HepG2 (cell line): ENCODE measurements at regions not wholly inside any gene's neighbourhood (a gene's known extent, or its start where the extent isn't known, plus 50 kb on each side); places are given as distances from the start of the nearest gene placed in this dataset.

ENCODE experiments used
- ATAC-seq: fragments of 200-7000 bp; cut with Tn5 transposase; 3 replicates; pipeline ENCODE4 v1.9.1; 2020; ENCODE audit warnings: mild to moderate bottlenecking, moderate library complexity
- BruUV-seq: library from RNA; stranded (reverse); fragments of 400-500 nt; replicated peaks from 2 replicates; lab custom pipeline; 2021; lab: Mats Ljungman, UMichigan
- CTCF ChIA-PET: fragments of 300-600 bp; formaldehyde crosslinking; extraction: SDS; loops from one replicate; lab custom pipeline; 2021; ENCODE audit warnings: low total read pairs, inconsistent platforms, low intra/inter-chr PET ratio; lab: Yijun Ruan, JAX
- POLR2A ChIA-PET: fragments of 350-600 bp; sonication (Branson Sonifier 250); formaldehyde crosslinking; loops from one replicate; lab custom pipeline; 2020; ENCODE audit warnings: antibody characterized with exemption, inconsistent platforms; lab: Yijun Ruan, JAX
- DNase-seq: peaks from one replicate; pipeline ENCODE4 v3.0.0-alpha.2; 2015; ENCODE audit warnings: low spot score
- FAIRE-seq: peaks from 3 replicates; lab custom pipeline; 2011; peaks lifted over from hg19 to GRCh38; lab: Jason Lieb, UNC
- H2AFZ ChIP-seq: one replicate; pipeline ENCODE4 v1.6.1; 2011; ENCODE audit warnings: low read length, inconsistent platforms
- H3K27ac ChIP-seq: fragments of 300-600 bp; 3 replicates; pipeline ENCODE4 v1.8.0; 2011; ENCODE audit warnings: mixed run types, mild to moderate bottlenecking, mixed read lengths, low read length, inconsistent platforms; ENCODE audit not compliant: insufficient read depth; ENCODE audit errors: extremely low read length
- H3K27me3 ChIP-seq, 2 experiments: fragments of 200-600 bp in 1 of 2; 2 replicates in 1 of 2; 3 replicates in 1 of 2; pipeline versions ENCODE4 v1.6.0 to v1.8.0; 2011; ENCODE audit warnings: low read length in 2 of 2, mild to moderate bottlenecking in 2 of 2, moderate library complexity in 2 of 2, inconsistent platforms in 1 of 2; ENCODE audit not compliant: insufficient read depth in 2 of 2, control insufficient read depth in 1 of 2
- H3K36me3 ChIP-seq, 2 experiments: fragments of 200-600 bp in 1 of 2; replicated peaks in 1 of 2; 2 replicates in 1 of 2; 3 replicates in 1 of 2; pipeline versions ENCODE4 v1.5.1 to v1.8.0; 2011; ENCODE audit warnings: low read length in 2 of 2, inconsistent platforms in 1 of 2; ENCODE audit not compliant: insufficient read depth in 2 of 2, control insufficient read depth in 1 of 2
- H3K4me1 ChIP-seq: 2 replicates; pipeline ENCODE4 v1.5.1; 2012; ENCODE audit warnings: low read length, inconsistent platforms; ENCODE audit not compliant: insufficient read depth
- H3K4me2 ChIP-seq: 2 replicates; pipeline ENCODE4 v1.6.0; 2011; ENCODE audit warnings: low read depth, low read length, inconsistent platforms
- H3K4me3 ChIP-seq, 3 experiments: fragments of 200-600 bp in 1 of 3; sonication (generic), shearing (Covaris generic) in 1 of 3; replicated peaks in 1 of 3; 2 replicates each; pipeline ENCODE4 v1.5.1; 2011 to 2016; ENCODE audit warnings: low read length in 3 of 3, inconsistent platforms in 2 of 3, low read depth in 2 of 3, mild to moderate bottlenecking in 2 of 3, control low read depth in 1 of 3, mixed read lengths in 1 of 3; ENCODE audit not compliant: insufficient read depth in 1 of 3
- H3K79me2 ChIP-seq: one replicate; pipeline ENCODE4 v1.6.1; 2011; ENCODE audit warnings: low read length, inconsistent platforms; ENCODE audit not compliant: insufficient read depth
- H3K9ac ChIP-seq: 2 replicates; pipeline ENCODE4 v1.6.0; 2011; ENCODE audit warnings: mild to moderate bottlenecking, low read depth, low read length, inconsistent platforms; ENCODE audit not compliant: insufficient read depth
- H3K9me3 ChIP-seq: 2 replicates; pipeline ENCODE4 v1.5.1; 2012; ENCODE audit warnings: mild to moderate bottlenecking, low read length
- H4K20me1 ChIP-seq: 2 replicates; pipeline ENCODE4 v1.6.0; 2011; ENCODE audit warnings: inconsistent platforms, mild to moderate bottlenecking, low read length, moderate library complexity; ENCODE audit not compliant: insufficient read depth
- CHCHD3 ChIP-seq: sonication (generic); formaldehyde crosslinking; IDR thresholded peaks from 2 replicates; pipeline ENCODE4 v1.8.0; 2022; ENCODE audit warnings: mild to moderate bottlenecking, missing genetic modification reagents, moderate library complexity
- ESRRA ChIP-seq: sonication (generic); formaldehyde crosslinking; IDR thresholded peaks from 2 replicates; pipeline ENCODE4 v1.5.1; 2020; ENCODE audit warnings: mild to moderate bottlenecking, low read depth, missing genetic modification reagents
- HOMEZ ChIP-seq: IDR thresholded peaks from 2 replicates; pipeline ENCODE4 v1.6.1; 2016; ENCODE audit warnings: low read depth
- KDM5B ChIP-seq: sonication (generic); formaldehyde crosslinking; IDR thresholded peaks from 2 replicates; pipeline ENCODE4 v1.4.0; 2020; ENCODE audit warnings: missing genetic modification reagents, mild to moderate bottlenecking, borderline replicate concordance
- NAIF1 ChIP-seq: sonication (generic); formaldehyde crosslinking; IDR thresholded peaks from 2 replicates; pipeline ENCODE4 v1.5.0; 2020; ENCODE audit warnings: mild to moderate bottlenecking, missing genetic modification reagents, borderline replicate concordance
- NR2F2 ChIP-seq: IDR thresholded peaks from 2 replicates; pipeline ENCODE4 v1.6.1; 2012; ENCODE audit warnings: low read depth, inconsistent platforms, borderline replicate concordance
- POGZ ChIP-seq: sonication (generic); formaldehyde crosslinking; IDR thresholded peaks from 2 replicates; pipeline ENCODE4 v1.4.0; 2020; ENCODE audit warnings: mild to moderate bottlenecking, missing genetic modification reagents
- SNAPC2 ChIP-seq: sonication (generic); formaldehyde crosslinking; IDR thresholded peaks from 2 replicates; pipeline ENCODE4 v1.8.1; 2022; ENCODE audit warnings: mild to moderate bottlenecking, missing genetic modification reagents
- ZNF205 ChIP-seq: IDR thresholded peaks from 2 replicates; pipeline ENCODE4 v1.6.1; 2018; ENCODE audit warnings: missing biosample characterization, missing genetic modification reagents
- ZNF569 ChIP-seq: sonication (generic); formaldehyde crosslinking; IDR thresholded peaks from 2 replicates; pipeline ENCODE4 v1.5.0; 2020; ENCODE audit warnings: mild to moderate bottlenecking, missing genetic modification reagents, moderate library complexity, borderline replicate concordance
- ZNF724P ChIP-seq: sonication (generic); formaldehyde crosslinking; IDR thresholded peaks from 2 replicates; pipeline ENCODE4 v1.8.0; 2022; ENCODE audit warnings: missing genetic modification reagents, borderline replicate concordance
- ZNF737 ChIP-seq: sonication (generic); formaldehyde crosslinking; IDR thresholded peaks from 2 replicates; pipeline ENCODE4 v1.5.0; 2020; ENCODE audit warnings: missing genetic modification reagents, mild to moderate bottlenecking, borderline replicate concordance
- ZNF816 ChIP-seq: sonication (generic); formaldehyde crosslinking; IDR thresholded peaks from 2 replicates; pipeline ENCODE4 v1.8.0; 2022; ENCODE audit warnings: missing genetic modification reagents, mild to moderate bottlenecking, borderline replicate concordance
- WGBS: methylation state at CpG from one replicate; pipeline ENCODE4 v1.1.6; 2017; ENCODE audit warnings: low lambda C conversion rate; 5-methylcytosine and 5-hydroxymethylcytosine counted together
- in situ Hi-C: cut with HindIII; loops from 2 replicates; pipeline ENCODE4 v1.10.0; 2017; ENCODE audit warnings: low pct_unique_long_range_greater_than_20kb; ENCODE audit not compliant: extremely low pct_ligation_motif_present
- intact Hi-C: fragments of 100-400 bp; cut with micrococcal nuclease; formaldehyde crosslinking; loops from one replicate; pipeline ENCODE4 v1.10.0; 2022; ENCODE audit not compliant: unreplicated experiment

GRCh38 chr1:23636009-23636408 is 55.6 kb upstream of the RPL11 start:
- CTCF ChIA-PET, result interaction anchor here (5.4 kb wide), 1 partner anchor 90 kb away, joined by 137 read pairs; no protein-coding TSS in a partner anchor
- Histone ChIP-seq H3K79me2 (no peaks in the 10 kb centered on the region), H4K20me1 (no peaks in the 10 kb centered on the region), H3K27ac (no peak overlapping the region), H3K27me3 (peaks cover 4 to 24% of the 10 kb centered on the region in 2 experiments; a peak in 4 of 5 replicates), H3K4me2 (no peak overlapping the region), H3K9me3 (no peaks in the 10 kb centered on the region), H3K4me3 (no peak overlapping the region), H2AFZ (no peak overlapping the region), H3K4me1 (peaks cover 27% of the 10 kb centered on the region), H3K36me3 (no peaks in the 10 kb centered on the region), H3K9ac (no peak overlapping the region)
- intact Hi-C loops (loop anchor here (5.0 kb wide), 2 partner anchors 139 to 154 kb away; partner anchors contain the start of gene ASAP3), in situ Hi-C loops (loop anchor here (5.0 kb wide), 1 partner anchor 89 kb away; no protein-coding TSS in a partner anchor)
- FAIRE-seq (no peak), DNase-seq (no peak), ATAC-seq (no peak)
- TF ChIP-seq SNAPC2, result no peak
- no peak for TF ChIP-seq NR2F2
- TF ChIP-seq ZNF724P, result no peak
- no peak for TF ChIP-seq ZNF569
- TF ChIP-seq KDM5B (CRISPR knock-in tag), result no peak
- TF ChIP-seq HOMEZ (CRISPR knock-in tag), result no peak
- no peak for TF ChIP-seq ZNF205 (CRISPR knock-in tag)
- TF ChIP-seq CHCHD3 (CRISPR knock-in tag), result no peak
- TF ChIP-seq ZNF816 (CRISPR knock-in tag), result no peak
- no peak for TF ChIP-seq POGZ
- no peak for TF ChIP-seq ZNF737 (CRISPR knock-in tag)
- TF ChIP-seq ESRRA (CRISPR knock-in tag), result no peak
- no peak for TF ChIP-seq NAIF1 (CRISPR knock-in tag)
- POLR2A ChIA-PET, result interaction anchor here (1.8 to 2.2 kb wide), 2 partner anchors 77 to 81 kb away, joined by 10 read pairs; partner anchors contain the start of gene ID3
- no TSS peak for BruUV-seq
- WGBS, result 78% methylated on average over 7 of the region's 7 CpGs
